Dermis microvascular lymphatic vessel endothelial cell (primary cell): ENCODE measurements at regions not wholly inside any gene's neighbourhood (a gene's known extent, or its start where the extent isn't known, plus 50 kb on each side); places are given as distances from the start of the nearest gene placed in this dataset.
"Not testable (repeated sequence)": the region's sequence is repeated elsewhere in the genome, so short reads cannot be mapped to it uniquely, and the experiment has no call there.

Experiments
- DNase-seq, 2 donors: peaks; one replicate each; pipeline versions ENCODE4 v3.0.0 to v3.0.0-alpha.2; 2010; ENCODE audit warnings: low read depth in 2 of 2

GRCh38 chr2:186294248-186294888 is 191.7 kb upstream of the ZC3H15 start:
- no peak for DNase-seq

GRCh38 chr2:186299610-186300009 is 186.4 kb upstream of the ZC3H15 start:
- DNase-seq, result no peak

GRCh38 chr2:186302263-186302662 is 183.8 kb upstream of the ZC3H15 start:
- no peak for DNase-seq

GRCh38 chr2:186303091-186303490 is 183.0 kb upstream of the ZC3H15 start:
- DNase-seq, result no peak

GRCh38 chr2:186304064-186304463 is 182.0 kb upstream of the ZC3H15 start:
- no peak for DNase-seq

DNA sequence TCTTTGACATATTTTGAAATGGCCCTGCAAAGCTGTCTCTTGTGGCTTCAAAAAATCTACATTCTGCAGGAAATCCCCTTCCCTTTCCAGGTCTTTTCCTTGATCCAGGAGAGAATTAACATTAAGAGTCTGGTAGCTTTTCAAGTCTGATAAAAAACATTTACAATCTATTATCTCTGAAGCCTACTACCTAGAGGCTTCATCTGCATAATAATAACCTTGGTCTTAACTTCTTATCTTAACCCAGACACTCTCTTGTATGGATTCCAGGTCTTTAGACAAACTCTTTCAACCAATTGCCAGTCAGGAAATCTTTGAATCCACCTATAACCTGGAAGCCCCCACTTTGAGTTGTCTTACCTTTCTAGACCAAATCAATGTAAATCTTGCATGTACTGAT is 179.3 kb upstream of the ZC3H15 start:
- DNase-seq, result no peak

GRCh38 chr2:186307871-186308270 is 178.2 kb upstream of the ZC3H15 start:
- DNase-seq, result no peak

GRCh38 chr2:186308347-186308746 is 177.7 kb upstream of the ZC3H15 start:
- DNase-seq, result peak; percentile 11 to 23

DNA sequence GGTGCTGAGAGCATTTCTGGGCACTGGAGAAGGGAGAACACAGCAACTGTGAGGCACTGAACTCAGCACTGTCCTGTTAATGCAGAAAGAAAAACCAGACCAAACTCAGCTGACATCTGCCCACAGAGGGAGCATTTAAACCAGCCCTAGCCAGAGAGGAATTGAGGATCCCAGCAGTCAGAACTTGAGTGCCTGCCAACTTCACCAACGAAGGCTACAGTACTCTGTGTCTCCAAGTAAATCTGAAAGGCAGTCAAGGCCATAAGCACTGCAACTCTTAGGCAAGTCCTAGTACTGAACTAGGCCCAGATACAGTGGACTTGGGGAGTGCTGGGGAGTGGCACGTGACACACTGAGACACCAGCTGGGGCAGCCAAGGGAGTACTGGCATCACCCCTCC is 176.2 kb upstream of the ZC3H15 start:
- DNase-seq, result no peak

GRCh38 chr2:186319105-186319504 is 167.0 kb upstream of the ZC3H15 start:
- no peak for DNase-seq

GRCh38 chr2:186325827-186326535 is 160.1 kb upstream of the ZC3H15 start:
- no peak for DNase-seq

DNA sequence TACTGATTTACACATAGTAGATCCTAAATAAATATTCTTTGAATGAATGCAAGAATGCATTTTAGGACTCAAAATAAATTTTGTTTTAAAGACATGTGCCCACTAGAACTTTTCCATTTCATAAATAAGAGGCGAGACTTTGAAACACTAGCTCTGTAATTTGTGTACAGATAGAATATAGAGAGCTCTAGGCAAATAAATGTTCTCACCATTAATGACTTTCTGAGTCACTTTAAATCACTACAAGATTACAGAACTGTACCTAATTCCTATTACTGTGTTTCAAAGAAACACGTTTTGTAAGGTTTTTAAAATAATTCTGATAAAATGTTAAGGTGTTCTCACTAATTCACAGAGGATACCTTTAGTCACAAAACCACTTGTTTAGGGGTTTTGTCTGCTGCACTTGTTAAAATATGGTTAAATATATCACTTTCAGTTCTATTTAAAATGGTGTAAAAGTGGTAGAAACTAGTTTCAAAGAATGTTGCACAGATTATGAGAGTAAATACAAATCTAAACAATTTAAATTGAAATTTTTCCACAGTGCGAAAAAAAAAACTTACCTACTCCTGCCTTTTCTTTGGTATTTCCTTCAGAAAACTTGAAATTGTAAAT is 158.7 kb upstream of the ZC3H15 start:
- no peak for DNase-seq

- DNase-seq, result no peak
Observed at GRCh38 chr2:186328838-186329237, 157.2 kb upstream of the ZC3H15 start.

DNA sequence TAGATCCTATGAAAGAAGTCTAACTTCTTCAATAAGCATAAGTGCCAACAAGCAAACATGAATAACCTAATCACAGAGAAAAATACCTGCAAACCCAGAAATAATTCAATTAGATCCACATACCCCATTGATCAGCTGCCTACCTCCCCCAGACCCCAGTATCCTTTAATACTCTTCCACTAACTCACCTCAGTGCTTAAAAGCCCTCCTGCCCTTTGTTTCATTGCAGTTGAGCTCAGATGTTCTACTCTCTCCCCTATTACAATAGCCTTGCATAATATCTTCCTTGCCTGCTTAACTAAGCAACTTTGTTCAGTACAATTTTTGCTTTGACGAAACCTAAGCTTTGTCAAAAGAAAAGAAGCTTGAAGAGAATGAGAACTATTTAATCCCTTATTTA is 156.0 kb upstream of the ZC3H15 start:
- DNase-seq, result no peak

DNA sequence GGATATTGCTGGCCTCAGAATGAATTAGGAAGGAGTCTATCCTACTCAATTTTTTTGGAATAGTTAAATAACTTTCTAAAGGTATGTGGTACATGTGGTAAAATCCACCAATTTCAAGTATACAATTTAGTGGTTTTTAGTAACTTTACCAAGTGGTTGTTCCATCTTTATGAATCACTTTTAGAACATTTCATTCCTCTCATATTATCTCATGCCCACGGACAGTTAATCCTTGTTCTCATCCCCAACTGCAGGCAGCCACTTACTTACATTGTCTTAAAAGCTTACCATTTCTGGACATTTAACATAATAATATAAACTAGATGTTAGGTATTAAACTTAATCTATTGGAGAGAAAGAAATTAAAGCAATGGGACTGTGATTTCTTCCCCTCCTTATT is 146.3 kb upstream of the ZC3H15 start:
- DNase-seq, result no peak

DNA sequence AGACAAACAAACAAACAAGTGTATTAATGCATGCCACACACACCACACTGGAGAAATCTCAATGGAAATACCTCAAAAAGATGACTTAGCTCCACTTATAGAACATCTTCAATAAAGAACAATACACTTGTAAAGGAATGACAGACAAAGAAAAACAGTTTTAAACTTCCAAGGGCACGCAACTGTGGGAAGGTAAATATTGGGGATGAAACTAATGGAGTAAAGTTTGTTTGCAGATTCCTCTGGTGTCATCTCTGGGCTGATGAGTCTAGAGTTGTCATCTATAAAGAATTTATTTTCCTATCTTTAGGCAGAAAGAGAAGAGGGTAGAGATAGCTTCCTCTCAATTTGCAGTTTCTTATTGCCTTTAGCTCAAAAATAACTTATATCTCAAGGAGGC is 144.0 kb upstream of the ZC3H15 start:
- DNase-seq, result no peak

- DNase-seq, result no peak
Observed at GRCh38 chr2:186345745-186346144, 140.3 kb upstream of the ZC3H15 start.

- no peak for DNase-seq
Observed at GRCh38 chr2:186346216-186346615, 139.8 kb upstream of the ZC3H15 start.

DNA sequence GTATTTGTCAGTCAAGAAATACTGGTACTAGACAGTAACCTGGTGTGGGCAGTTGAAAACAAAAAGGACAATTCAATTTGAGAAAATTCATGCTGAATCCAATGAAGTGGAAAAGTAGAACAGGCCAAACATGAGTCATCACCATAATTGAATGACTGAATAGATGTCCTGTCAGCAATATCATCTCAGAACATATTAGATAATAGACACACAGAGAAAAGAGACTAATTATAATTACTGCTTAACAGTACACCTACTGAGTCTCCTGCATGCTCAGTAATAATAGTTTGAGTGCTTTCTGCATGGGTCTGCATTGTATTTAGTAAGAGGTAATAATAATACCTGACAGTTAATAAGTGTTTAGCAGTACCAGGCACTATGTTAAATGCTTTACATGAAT is 138.6 kb upstream of the ZC3H15 start:
- DNase-seq, result peak in 1 of 2 donors; percentile 15

- DNase-seq, result peak in 1 of 2 donors; percentile 8
Observed at GRCh38 chr2:186348200-186348599, 137.9 kb upstream of the ZC3H15 start.

- peak in 1 of 2 donors; percentile 82 for DNase-seq
Observed at GRCh38 chr2:186349508-186349907, 136.6 kb upstream of the ZC3H15 start.

DNA sequence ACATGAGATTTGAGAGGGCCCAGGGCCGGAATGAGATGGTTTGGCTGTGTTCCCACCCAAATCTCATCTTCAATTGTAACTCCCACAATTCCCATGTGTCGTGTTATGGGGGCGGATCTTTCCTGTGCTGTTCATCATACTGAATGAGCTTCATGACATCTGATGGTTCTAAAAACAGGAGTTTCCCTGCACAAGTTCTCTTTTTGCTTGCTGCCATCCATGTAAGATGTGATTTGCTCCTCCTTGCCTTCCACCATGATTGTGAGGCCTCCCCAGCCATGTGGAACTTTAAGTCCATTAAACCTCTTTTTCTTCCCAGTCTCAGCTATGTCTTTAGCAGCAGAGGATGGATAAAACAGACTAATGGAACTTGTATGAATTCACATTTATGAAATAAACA is 131.9 kb upstream of the ZC3H15 start:
- not testable (repeated sequence) for DNase-seq

DNA sequence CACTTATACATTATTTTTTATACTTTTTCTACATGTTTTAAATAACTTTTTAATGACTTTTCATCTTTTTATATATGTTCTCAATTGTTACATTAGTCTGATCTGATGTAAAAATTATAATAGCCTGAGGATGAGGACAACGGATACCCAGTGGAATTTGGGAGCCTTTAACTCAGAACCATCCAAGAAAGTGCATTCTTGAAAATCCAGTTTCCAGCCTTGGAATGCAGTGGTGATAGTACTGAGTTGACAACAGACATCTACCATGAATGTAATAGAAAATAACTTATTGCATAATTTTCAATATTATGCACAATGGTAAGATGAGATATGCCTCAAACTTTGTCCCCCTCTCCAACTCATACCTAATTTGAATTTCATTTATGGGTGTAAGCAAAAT is 120.7 kb upstream of the ZC3H15 start:
- DNase-seq, result no peak
